Hepatocyte (in vitro differentiated cells): ENCODE measurements at regions not wholly inside any gene's neighbourhood (a gene's known extent, or its start where the extent isn't known, plus 50 kb on each side); places are given as distances from the start of the nearest gene placed in this dataset.

Experiments
- CTCF ChIP-seq: fragments of 200-600 bp; sonication (generic); IDR thresholded peaks from 2 replicates; pipeline ENCODE4 v1.5.1; 2016; ENCODE audit warnings: antibody characterized with exemption, mild to moderate bottlenecking; ENCODE audit not compliant: poor library complexity
- EZH2phosphoT487 ChIP-seq: fragments of 200-600 bp; sonication (generic); IDR thresholded peaks from one replicate; pipeline ENCODE4 v1.6.1; 2018; ENCODE audit warnings: antibody characterized with exemption, mild to moderate bottlenecking, low read depth, moderate library complexity; ENCODE audit not compliant: unreplicated experiment, severe bottlenecking

- TF ChIP-seq CTCF (no peak), EZH2phosphoT487 (no peak)
Observed at GRCh38 chr11:134560566-134561330, 148.7 kb upstream of the B3GAT1 start.
